GM18517 (cell line): ENCODE measurements at regions not wholly inside any gene's neighbourhood (a gene's known extent, or its start where the extent isn't known, plus 50 kb on each side); places are given as distances from the start of the nearest gene placed in this dataset.
"Not testable (repeated sequence)": the region's sequence is repeated elsewhere in the genome, so short reads cannot be mapped to it uniquely, and the experiment has no call there.

Experiments
- ATAC-seq: cut with Tn5 transposase; IDR thresholded peaks from one replicate; pipeline ENCODE4 v1.9.1; 2021; ENCODE audit warnings: mild to moderate bottlenecking, moderate library complexity; ENCODE audit not compliant: unreplicated experiment

DNA sequence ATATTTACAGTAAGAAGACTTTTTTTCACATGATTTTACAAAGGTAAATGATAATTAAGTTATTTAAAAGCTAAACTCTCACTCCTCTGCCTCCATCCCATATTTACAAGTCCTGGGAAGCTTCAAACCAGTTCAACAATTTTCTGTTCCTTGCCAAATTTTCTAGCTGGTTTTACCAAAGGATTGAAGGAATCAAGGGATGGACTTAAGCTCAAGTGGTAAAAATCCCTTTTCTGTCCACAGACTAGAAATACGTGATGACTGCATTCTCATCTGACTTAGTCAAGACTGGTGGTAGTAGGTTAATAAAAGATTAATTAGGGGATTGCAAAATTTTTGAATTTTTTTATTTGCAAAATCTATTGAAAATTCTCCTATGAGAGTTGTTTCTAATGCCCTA, 297.3 kb downstream of the MTX2 start:
- no peak for ATAC-seq

DNA sequence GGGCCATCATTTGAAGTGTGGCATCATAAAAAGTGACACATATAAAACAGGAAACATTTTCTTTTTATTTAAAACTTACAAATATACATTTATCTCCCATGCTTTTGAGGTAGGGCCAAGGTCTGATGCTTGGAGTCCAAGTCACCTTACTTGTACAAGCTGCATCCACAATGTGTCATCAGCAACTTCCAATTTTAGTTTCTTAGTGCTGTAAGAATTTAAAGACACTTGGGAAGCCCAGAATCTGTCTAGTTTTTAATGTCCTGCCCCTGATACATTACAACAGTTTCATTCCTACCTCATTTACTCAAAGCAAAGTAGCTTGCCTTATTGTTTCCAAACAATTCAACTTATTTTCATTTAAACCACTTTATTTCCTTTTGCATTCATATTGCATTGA, 297.7 kb downstream of the MTX2 start:
- no peak for ATAC-seq

DNA sequence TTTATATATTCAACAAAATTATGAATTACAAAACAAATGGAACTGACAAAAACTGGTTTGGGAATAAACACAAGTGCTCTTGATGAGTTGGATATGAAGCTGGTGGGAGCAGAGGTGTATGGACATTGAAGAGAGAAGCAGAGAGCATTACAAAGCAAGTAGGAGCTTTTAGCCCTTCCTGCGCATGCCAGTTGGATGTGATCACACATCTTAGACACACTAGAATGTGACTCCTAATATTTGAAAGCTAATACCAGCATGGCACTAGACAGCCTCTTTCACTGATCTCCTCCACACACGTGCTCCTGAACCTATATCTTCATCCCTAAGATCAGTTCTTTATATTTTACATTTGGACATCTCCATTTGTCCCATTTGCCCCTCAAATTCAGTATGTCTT, 298.1 kb downstream of the MTX2 start:
- ATAC-seq = no peak

DNA sequence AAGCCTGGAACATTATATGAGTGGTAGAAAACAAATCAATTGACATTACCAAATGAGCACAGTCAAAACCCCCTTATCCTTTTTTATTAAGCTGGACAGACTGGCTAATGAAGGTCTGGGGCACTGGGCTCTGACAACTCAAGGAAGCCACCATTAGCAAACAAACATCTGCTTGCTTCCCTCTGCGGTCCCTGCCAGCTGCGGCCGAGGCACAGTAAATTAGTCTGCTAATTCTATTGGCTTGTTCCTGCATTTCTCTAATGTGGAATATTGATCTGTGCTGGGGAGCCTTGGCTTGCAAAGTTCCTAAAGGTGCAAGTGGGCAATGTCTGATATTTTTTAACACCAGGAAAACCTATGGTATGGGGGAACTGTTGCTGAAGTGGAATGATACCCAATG, 300.3 kb downstream of the MTX2 start:
- ATAC-seq = no peak

DNA sequence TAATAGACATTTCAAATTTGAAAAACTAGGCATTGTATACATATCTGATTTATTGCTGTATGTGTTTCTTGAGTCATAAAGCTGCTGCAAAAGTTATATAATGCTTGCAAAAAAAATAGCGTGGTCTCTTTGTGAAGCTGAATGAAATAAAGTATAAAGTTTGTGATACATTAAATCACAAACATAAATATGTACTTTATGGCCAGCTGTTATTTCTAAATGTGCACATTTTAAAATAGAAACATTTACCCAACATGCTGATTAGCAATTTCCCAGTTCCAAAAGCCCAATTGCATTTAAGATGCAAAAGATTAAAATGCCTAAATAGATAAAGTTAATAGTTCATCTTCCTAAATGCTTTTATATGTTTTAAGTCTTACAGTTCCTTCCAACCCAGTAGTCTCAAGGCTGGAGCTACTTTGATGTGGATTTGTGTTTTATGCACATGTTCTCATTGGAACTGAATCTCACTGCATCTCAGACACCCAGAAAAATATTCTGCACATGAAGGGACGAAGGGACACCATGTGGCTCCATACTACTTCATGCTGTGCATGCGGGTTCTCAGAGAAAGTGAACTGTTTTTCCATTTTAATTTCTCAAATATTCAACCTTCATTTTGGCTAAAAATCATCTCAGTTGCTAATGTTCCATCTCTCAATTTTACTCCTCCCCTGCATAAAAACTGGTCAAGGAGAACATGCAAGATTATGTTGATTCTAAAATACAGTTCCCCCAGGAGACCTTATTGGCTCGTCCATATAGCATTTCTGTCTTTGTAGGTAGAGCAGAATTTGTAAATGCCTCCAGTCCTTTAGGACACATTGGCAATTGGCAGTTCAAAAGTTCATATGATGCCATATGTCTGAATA, 304.6 kb downstream of the MTX2 start:
- ATAC-seq = no peak

DNA sequence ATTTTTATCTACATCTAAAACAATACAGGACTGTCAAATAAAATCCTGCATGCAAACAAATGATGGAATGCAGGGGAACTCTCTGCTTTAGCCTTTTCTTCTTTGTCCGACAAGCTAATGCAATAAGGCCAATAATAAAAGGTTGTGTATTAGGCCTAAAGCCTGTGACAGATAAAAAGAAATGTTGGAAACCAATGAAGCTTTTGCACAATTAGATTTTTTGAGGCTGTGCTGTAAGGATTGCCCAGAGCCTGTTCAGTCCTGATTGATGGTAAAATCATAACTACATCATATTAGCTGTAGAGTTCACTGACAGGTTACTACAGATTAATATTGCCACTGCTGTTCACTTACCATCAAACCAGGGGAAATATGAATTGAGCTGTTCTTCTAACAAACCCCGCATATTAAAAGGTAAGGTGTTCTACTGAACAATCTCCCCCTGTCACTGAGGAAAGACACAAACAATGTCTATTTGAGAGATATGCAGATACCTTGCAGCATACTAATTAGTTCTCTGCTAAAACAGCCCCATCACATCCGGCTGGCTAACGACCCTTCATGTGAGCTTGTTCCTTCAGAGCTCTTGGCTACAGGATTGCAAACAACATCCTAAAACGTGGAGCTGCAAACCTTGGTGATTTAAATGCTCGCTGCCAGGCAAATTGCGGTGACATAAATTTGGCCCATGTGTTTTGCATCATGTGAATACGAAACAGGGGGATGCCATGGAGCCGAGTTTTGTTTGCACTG, 305.4 kb downstream of the MTX2 start:
- ATAC-seq = no peak

DNA sequence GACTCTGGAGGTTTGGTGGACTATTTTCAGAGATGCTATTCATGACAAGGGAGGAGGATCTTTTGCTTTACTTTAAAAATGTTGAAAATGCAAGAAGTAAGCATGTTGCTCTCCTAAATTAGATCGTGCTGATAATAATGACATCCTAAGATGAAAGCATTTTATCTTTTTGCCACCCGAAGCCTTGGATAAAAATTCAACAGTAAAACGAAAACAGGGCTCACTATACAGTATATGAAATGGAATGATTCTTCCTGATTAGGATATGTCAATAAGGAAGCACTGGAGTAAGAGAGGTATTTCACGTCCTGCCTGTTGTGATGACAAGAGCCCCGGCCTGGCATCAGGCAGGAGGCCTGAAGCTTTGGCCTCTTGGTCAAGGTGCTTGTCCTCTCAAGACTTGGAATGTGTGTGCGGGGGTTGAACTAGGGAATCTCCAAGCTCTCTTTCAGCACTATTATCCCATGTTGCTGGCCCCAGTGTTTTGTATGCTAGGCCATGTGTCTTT, 306.0 kb downstream of the MTX2 start:
- no peak for ATAC-seq

GRCh38 chr2:176577054-176577453, 307.8 kb downstream of the MTX2 start:
- ATAC-seq = no peak

GRCh38 chr2:176578292-176578691, 309.1 kb downstream of the MTX2 start:
- ATAC-seq = not testable (repeated sequence)

DNA sequence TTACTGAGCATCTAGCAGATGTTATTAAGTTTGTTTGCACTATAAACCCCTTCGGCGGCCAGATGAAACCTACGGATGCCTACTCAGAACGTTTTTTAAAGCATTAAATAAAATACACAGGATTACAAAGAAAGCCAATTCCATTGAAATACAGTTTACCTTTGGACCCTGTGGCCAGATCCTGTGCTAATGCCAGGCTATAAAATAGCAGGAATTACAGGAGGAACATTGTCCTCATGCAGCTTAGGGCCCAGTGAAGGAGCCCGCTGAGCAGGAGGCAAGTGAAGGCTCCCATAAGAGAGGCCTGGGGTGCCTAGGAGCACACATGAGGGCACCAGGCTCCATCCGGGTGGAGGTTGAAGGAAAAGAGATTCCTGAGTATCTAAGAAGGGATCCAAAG, 310.4 kb downstream of the MTX2 start:
- ATAC-seq = no peak

GRCh38 chr2:176581557-176582165, 312.4 kb downstream of the MTX2 start:
- ATAC-seq = no peak

DNA sequence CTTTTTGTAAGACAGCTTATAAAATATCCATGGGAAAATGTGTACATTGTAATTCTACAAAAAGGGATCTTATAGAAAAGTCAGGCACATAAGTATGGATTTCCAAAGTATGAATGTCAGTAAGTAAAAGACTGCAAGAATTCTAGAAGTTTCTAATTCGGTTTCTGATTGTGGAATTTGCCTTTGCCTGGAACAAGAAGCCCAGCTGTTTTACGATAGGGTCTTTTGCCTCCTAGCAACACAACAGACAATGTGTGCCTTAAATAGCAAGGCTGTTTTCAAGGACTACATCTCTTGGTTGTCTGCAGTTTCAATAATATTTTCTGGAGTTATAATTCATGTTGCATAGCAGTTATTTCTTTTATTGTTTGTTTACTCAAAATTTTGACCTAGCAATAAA, 312.9 kb downstream of the MTX2 start:
- no peak for ATAC-seq

GRCh38 chr2:176582990-176583481, 313.8 kb downstream of the MTX2 start:
- no peak for ATAC-seq

DNA sequence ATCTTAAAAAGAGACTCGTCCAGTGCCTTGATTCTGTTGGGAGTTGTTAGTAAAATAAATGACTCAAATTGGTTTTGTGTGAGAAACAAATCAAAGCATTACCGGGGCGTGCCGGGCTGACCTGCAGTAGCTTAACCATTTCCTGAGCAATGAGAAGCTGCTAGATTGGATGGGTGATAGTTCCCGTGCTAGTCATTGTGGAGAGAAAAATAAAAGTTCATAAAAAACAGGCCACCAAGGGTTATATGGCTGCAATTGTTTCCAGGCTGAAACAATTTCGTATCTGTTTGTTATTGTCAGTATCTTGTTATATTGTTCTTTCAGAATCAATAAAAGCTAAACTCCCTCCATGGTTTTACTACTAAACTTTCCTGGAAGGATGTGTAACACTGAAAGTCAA, 314.4 kb downstream of the MTX2 start:
- no peak for ATAC-seq

GRCh38 chr2:176584333-176584732, 315.1 kb downstream of the MTX2 start:
- ATAC-seq = no peak

GRCh38 chr2:176585291-176585690, 316.0 kb downstream of the MTX2 start:
- no peak for ATAC-seq

GRCh38 chr2:176585791-176586190, 316.5 kb downstream of the MTX2 start:
- ATAC-seq = no peak

DNA sequence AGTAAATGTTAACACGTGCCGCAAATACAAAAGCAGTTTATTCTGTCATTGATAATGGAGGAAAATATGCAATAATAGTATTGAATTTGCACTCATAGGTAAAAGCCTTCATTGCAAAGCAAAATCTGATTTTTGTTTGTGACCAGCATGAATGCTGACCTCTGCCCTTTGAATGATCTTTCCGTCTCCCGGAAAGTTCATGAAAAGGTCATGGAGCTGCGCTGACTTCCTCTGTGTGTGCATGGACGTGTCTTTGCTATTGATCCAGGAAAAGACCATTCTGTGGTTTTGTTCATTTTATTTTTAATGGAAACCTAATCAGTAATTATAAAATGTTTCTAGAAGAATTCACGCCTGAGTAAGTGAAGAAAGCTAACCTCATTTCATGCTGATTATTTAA, 320.0 kb downstream of the MTX2 start:
- no peak for ATAC-seq

DNA sequence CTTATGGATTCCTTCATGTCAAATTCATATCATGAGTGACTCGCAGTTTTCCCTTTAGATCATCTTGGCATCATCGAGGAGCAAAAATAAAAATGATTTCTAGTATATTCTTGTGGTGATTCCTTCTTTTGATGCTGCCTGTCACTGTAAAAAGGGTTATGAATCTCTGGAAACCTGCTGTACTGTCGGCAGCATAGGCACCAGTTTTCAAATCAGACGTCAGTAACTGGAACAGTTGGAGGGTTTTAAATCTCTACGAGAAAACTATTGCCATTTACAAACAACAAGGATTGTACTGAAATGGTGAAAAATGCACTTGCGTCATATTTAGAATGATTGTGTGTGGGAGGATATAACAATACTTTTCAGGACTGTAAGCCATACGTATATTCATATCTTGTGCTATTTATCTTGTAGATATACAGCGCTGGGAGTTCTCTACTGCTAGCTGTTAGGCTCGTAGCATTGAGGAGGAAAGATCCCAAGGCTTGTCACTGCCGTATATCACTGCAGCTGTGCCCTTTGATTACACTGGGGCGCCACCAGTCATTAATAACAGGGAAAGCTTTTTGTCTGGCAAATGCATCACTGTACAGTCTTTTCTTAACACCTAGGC, 320.7 kb downstream of the MTX2 start:
- ATAC-seq = no peak

GRCh38 chr2:176592216-176592615, 323.0 kb downstream of the MTX2 start:
- ATAC-seq = no peak

DNA sequence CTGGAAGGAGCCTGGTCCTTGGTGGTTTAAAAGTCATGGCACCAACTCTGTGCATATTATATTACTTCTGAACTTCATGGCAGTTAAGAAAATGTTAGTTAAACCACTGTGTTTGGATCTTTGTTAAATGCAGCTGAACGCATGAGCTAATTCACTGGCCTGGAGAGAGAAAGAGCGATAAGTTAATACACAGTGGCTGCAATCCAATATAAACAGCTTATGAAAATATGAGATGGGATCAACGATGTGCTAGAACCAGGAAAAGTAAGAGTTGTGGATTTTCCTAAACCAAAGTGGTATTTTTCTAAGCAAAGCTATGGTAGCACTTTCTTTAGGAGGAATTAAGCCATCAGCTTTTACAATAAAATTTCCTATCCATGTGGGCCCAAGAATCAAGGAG, 326.7 kb downstream of the MTX2 start:
- ATAC-seq = no peak
